HG02759 (cell line): ENCODE measurements at regions not wholly inside any gene's neighbourhood (a gene's known extent, or its start where the extent isn't known, plus 50 kb on each side); places are given as distances from the start of the nearest gene placed in this dataset.
"Not testable (repeated sequence)": the region's sequence is repeated elsewhere in the genome, so short reads cannot be mapped to it uniquely, and the experiment has no call there.

ENCODE experiments used
- ATAC-seq: cut with Tn5 transposase; IDR thresholded peaks from one replicate; pipeline ENCODE4 v1.9.1; 2021; ENCODE audit warnings: mild to moderate bottlenecking, moderate library complexity; ENCODE audit not compliant: unreplicated experiment

- ATAC-seq: no peak
These were observed 67.1 kb upstream of the PGBD5 start for GRCh38 chr1:230493264-230493663.

- ATAC-seq: no peak
These were observed 64.3 kb upstream of the PGBD5 start for GRCh38 chr1:230490436-230490835.

GRCh38 chr1:230487773-230488428 lies 61.8 kb upstream of the PGBD5 start:
- no peak for ATAC-seq

DNA sequence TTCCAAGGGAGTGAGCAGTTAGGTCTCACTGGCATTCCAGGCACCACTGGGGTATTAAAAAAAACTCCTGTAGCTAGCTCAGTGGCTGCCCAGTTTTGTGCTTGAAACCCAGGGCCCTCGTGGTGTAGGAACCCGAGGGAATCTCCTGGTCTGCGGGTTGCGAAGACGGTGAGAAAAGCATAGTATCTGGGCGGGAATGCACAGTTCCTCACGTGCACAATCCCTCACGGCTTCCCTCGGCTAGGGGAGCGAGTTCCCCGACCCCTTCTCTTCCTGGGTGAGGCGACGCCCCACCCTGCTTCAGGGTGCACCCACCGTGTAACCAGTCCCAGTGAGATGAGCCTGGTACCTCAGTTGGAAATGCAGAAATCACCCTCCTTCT lies 50.5 kb upstream of the PGBD5 start:
- no peak for ATAC-seq

DNA sequence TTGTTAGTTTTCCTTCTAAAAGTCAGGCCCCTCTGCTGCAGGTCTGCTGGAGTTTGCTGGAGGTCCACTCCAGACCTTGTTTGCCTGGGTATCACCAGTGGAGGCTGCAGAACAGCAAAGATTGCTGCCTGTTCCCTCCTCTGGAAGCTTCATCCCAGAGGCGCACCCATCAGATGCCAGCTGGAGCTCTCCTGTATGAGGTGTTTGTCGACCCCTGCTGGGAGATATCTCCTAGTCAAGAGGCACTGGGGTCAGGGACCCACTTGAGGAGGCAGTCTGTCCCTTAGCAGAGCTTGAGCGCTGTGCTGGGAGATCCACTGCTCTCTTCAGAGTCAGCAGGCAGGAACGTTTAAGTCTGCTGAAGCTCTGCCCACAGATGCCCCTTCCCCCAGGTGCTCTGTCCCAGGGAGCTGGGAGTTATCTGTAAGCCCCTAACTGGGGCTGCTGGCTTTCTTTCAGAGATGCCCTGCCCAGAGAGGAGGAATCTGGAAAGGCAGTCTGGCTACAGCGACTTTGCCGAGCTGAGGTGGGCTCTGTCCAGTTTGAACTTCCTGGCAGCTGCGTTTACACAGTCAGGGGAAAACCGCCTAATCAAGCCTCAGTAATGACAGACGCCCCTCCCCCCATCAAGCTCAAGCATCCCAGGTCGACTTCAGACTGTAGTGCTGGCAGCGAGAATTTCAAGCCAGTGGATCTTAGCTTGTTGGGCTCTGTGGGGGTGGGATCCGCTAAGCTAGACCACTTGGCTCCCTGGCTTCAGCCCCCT lies 49.9 kb upstream of the PGBD5 start:
- ATAC-seq: not testable (repeated sequence)
